OCI-LY3 (cell line): ENCODE measurements at regions not wholly inside any gene's neighbourhood (a gene's known extent, or its start where the extent isn't known, plus 50 kb on each side); places are given as distances from the start of the nearest gene placed in this dataset.

Source experiments
- H2AFZ ChIP-seq: fragments of 200-600, 300-600 bp; shearing (Covaris generic); 2 replicates; pipeline ENCODE4 v1.6.0; 2014; ENCODE audit warnings: antibody characterized with exemption, low read depth, low read length
- H3K27ac ChIP-seq: fragments of 200-600, 300-600 bp; sonication (generic); 2 replicates; pipeline ENCODE4 v1.5.1; 2014; ENCODE audit warnings: mild to moderate bottlenecking, low read length, moderate library complexity, mixed read lengths
- H3K27me3 ChIP-seq: fragments of 200-600, 300-600 bp; sonication (generic); 2 replicates; pipeline ENCODE4 v1.6.1; 2014; ENCODE audit warnings: low read depth, low read length, mixed read lengths
- H3K36me3 ChIP-seq: fragments of 200-600, 300-600 bp; sonication (generic); replicated peaks from 2 replicates; pipeline ENCODE3; 2014; ENCODE audit warnings: low read depth, low read length, mixed read lengths
- H3K4me1 ChIP-seq: fragments of 300-600, 200-600 bp; sonication (generic); 2 replicates; pipeline ENCODE4 v1.6.1; 2014; ENCODE audit warnings: low read length, mixed read lengths
- H3K4me2 ChIP-seq: fragments of 200-600, 300-600 bp; sonication (generic); 2 replicates; pipeline ENCODE4 v1.6.1; 2014; ENCODE audit warnings: low read length, mixed read lengths
- H3K4me3 ChIP-seq: fragments of 300-600, 200-600 bp; sonication (generic); 2 replicates; pipeline ENCODE4 v1.5.1; 2014; ENCODE audit warnings: antibody characterized with exemption, mild to moderate bottlenecking, low read length, moderate library complexity
- H3K79me2 ChIP-seq: fragments of 300-600, 200-600 bp; shearing (Covaris generic); 2 replicates; pipeline ENCODE4 v1.6.1; 2014; ENCODE audit warnings: mild to moderate bottlenecking, low read length, mixed read lengths
- H3K9ac ChIP-seq: fragments of 300-600, 200-600 bp; shearing (Covaris generic); 2 replicates; pipeline ENCODE4 v1.6.0; 2014; ENCODE audit warnings: mild to moderate bottlenecking, low read length, moderate library complexity
- H3K9me3 ChIP-seq: fragments of 200-600, 300-600 bp; shearing (Covaris generic); 2 replicates; pipeline ENCODE4 v1.6.1; 2014; ENCODE audit warnings: low read length, mixed read lengths; ENCODE audit not compliant: insufficient read depth
- H4K20me1 ChIP-seq: fragments of 200-600, 300-600 bp; sonication (generic); 2 replicates; pipeline ENCODE4 v1.6.1; 2016; ENCODE audit warnings: low read length, mixed read lengths; ENCODE audit not compliant: insufficient read depth
- EZH2phosphoT487 ChIP-seq: fragments of 200-600 bp; shearing (Covaris generic); IDR thresholded peaks from 2 replicates; pipeline ENCODE4 v1.6.1; 2018; ENCODE audit warnings: antibody characterized with exemption, mixed run types, low read depth
- TF ChIP-seq, protein P1 (sequence below): fragments of 200-600, 300-600 bp; sonication (generic); IDR thresholded peaks from 2 replicates; pipeline ENCODE4 v1.5.1; 2014; ENCODE audit warnings: antibody characterized with exemption, low read length, low read depth

DNA sequence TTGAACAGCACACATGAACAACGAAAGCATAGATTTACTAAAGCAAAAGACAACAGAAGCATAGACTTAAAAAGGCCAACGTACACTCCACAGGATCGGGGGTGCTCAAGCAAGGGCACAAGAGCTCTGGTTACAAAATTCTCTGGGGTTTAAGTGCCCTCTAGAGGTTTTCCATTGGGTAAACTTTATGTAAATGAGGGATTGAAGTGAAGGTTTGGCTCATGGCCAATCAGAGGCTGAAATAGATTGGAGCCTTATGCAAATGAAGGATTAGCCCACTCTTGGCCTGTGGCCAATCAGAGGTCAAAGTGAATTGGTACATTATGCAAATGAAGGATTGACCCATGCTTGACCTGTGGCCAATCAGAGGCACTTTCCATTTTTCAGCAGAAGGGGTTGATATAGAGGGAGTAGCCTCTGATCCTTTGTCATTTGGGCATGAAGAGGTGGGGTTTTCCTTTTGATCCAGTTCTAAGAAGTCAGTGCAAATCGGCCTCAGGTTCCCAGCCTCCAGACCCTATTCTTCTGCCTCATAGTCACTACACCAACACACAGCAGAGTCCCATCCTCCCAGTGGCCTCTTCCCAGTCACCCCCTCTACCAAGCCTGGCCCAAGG is 244.9 kb downstream of the THBS2 start:
- no peak for TF ChIP-seq EZH2phosphoT487
- TF ChIP-seq, protein P1, sequence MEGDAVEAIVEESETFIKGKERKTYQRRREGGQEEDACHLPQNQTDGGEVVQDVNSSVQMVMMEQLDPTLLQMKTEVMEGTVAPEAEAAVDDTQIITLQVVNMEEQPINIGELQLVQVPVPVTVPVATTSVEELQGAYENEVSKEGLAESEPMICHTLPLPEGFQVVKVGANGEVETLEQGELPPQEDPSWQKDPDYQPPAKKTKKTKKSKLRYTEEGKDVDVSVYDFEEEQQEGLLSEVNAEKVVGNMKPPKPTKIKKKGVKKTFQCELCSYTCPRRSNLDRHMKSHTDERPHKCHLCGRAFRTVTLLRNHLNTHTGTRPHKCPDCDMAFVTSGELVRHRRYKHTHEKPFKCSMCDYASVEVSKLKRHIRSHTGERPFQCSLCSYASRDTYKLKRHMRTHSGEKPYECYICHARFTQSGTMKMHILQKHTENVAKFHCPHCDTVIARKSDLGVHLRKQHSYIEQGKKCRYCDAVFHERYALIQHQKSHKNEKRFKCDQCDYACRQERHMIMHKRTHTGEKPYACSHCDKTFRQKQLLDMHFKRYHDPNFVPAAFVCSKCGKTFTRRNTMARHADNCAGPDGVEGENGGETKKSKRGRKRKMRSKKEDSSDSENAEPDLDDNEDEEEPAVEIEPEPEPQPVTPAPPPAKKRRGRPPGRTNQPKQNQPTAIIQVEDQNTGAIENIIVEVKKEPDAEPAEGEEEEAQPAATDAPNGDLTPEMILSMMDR, result no peak
- no peak overlapping the region for H2AFZ ChIP-seq
- H4K20me1 ChIP-seq, result no peaks in the 10 kb centered on the region
- no peak overlapping the region for H3K4me2 ChIP-seq
- no peaks in the 10 kb centered on the region for H3K79me2 ChIP-seq
- H3K9ac ChIP-seq, result no peak overlapping the region
- H3K36me3 ChIP-seq, result no peaks in the 10 kb centered on the region
- no peak overlapping the region for H3K27ac ChIP-seq
- H3K9me3 ChIP-seq, result no peaks in the 10 kb centered on the region
- H3K4me3 ChIP-seq, result no peak overlapping the region
- peaks cover 5% of the 10 kb centered on the region; the same call in 1 of the 2 replicates for H3K4me1 ChIP-seq
- no peaks in the 10 kb centered on the region for H3K27me3 ChIP-seq

DNA sequence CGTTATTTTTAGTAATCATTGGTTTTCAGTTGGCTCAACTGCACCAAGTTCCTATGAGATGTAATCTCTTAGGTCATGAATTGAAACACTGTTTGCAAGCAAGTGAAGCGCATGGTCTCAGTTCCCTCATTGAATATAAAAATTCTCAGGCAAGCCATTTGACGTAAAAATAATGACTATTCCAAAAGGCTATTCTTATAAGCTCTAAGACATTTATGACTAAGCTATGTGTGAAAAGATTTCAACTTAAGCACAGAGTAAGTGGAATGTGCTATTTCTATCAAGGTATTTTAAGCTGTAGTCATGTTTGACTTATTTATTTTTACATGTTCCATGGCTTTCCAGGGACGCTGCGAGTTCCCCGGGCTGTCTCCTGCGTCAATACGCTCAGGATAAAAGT is 248.5 kb downstream of the THBS2 start:
- H3K27ac ChIP-seq, result no peak overlapping the region
- H3K9ac ChIP-seq, result no peak overlapping the region
- no peak overlapping the region for H2AFZ ChIP-seq
- H3K9me3 ChIP-seq, result no peaks in the 10 kb centered on the region
- H3K79me2 ChIP-seq, result no peaks in the 10 kb centered on the region
- peaks cover 5% of the 10 kb centered on the region; the same call in 1 of the 2 replicates for H3K4me1 ChIP-seq
- H3K27me3 ChIP-seq, result no peaks in the 10 kb centered on the region
- H4K20me1 ChIP-seq, result no peaks in the 10 kb centered on the region
- TF ChIP-seq, protein P1, result no peak
- TF ChIP-seq EZH2phosphoT487, result no peak
- H3K36me3 ChIP-seq, result no peaks in the 10 kb centered on the region
- no peak overlapping the region for H3K4me2 ChIP-seq
- H3K4me3 ChIP-seq, result no peak overlapping the region

- no peak overlapping the region for H3K4me3 ChIP-seq
- no peaks in the 10 kb centered on the region for H4K20me1 ChIP-seq
- H3K79me2 ChIP-seq, result no peaks in the 10 kb centered on the region
- no peak overlapping the region for H3K27ac ChIP-seq
- no peaks in the 10 kb centered on the region for H3K4me1 ChIP-seq
- no peaks in the 10 kb centered on the region for H3K9me3 ChIP-seq
- no peak overlapping the region for H3K9ac ChIP-seq
- H3K27me3 ChIP-seq, result no peaks in the 10 kb centered on the region
- no peaks in the 10 kb centered on the region for H3K36me3 ChIP-seq
- no peak overlapping the region for H2AFZ ChIP-seq
- H3K4me2 ChIP-seq, result no peak overlapping the region
- TF ChIP-seq EZH2phosphoT487, result no peak
- TF ChIP-seq, protein P1, result no peak
Observed at GRCh38 chr6:169000022-169000421, 253.6 kb downstream of the THBS2 start.

DNA sequence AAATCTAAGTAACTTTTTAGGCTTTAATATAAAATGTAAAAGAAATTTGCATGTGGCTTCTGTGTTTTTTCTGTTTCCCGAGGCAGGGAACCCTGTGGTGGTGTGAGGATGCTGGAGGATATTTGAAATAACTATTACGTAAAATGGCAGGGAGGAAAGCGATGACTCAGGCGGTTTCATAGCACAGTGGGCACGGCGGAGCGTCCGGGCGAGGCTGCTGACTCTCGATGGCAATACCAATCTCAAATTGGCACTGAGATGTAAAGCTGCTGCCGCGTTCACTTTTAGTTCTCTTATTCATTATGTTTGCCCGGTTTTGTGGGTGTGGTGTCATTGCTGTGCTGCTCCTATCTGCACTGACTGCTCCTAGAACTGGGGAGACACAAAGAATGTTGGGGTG is 254.3 kb downstream of the THBS2 start:
- no peak overlapping the region for H3K9ac ChIP-seq
- H3K27me3 ChIP-seq, result no peaks in the 10 kb centered on the region
- H2AFZ ChIP-seq, result no peak overlapping the region
- no peak overlapping the region for H3K27ac ChIP-seq
- H3K4me2 ChIP-seq, result no peak overlapping the region
- TF ChIP-seq, protein P1, result no peak
- TF ChIP-seq EZH2phosphoT487, result no peak
- no peaks in the 10 kb centered on the region for H3K79me2 ChIP-seq
- no peaks in the 10 kb centered on the region for H3K4me1 ChIP-seq
- H3K36me3 ChIP-seq, result no peaks in the 10 kb centered on the region
- H3K9me3 ChIP-seq, result no peaks in the 10 kb centered on the region
- no peak overlapping the region for H3K4me3 ChIP-seq
- H4K20me1 ChIP-seq, result no peaks in the 10 kb centered on the region
